HepG2 (cell line): ENCODE measurements at regions not wholly inside any gene's neighbourhood (a gene's known extent, or its start where the extent isn't known, plus 50 kb on each side); places are given as distances from the start of the nearest gene placed in this dataset.

Source experiments
- small RNA-seq, 3 experiments: library from RNA; depleted of rRNA; stranded (forward); fragments of <200 nt; gene quantifications; one replicate each; pipeline ENCODE3, GENCODE V24; 2012; ENCODE audit warnings: low read depth in 2 of 3, low replicate concordance in 1 of 3; ENCODE audit not compliant: insufficient read length in 3 of 3, insufficient read depth in 2 of 3

Small RNA genes lying in the stretch of these regions (small RNA-seq; reads per million reads assigned to genes)
- gene RNU7-155P: 0 reads per million in 3 experiments
